ENCODE measurements at regions not wholly inside any gene's neighbourhood (a gene's known extent, or its start where the extent isn't known, plus 50 kb on each side); places are given as distances from the start of the nearest gene placed in this dataset.

DNA sequence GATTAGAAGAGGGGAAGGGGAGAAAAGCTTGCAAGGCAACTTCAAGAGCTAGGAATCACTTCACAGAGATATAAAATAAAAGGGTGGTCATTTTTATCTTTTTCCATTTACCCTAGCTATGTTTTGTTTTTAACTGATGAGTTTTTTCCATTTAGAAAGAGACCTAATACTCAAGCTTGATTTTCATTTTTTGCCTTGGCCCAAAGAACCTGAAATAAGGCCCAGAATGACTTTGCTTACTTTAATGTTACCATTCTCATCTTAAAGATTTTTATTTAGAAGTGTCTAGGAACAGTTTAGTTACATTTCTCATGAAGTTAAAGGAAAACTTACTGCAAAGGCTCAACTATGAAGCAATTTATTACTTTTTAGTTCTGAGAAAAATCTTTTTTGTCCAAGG is 276.3 kb upstream of the ZSWIM2 start:
- no peak for DNase-seq
- Mint-ChIP-seq H3K27me3 (no peaks in the 10 kb centered on the region), H3K36me3 (no peaks in the 10 kb centered on the region), H3K4me1 (no peaks in the 10 kb centered on the region), H3K4me3 (no peak overlapping the region), H3K9me3 (peaks cover 0 to 8% (median 4%) of the 10 kb centered on the region in 5 donors), H3K27ac (no peak overlapping the region)
- ChIA-PET CTCF (no interaction called here), POLR2A (no interaction called here)
- Histone ChIP-seq H3K36me3 (ENCODE audit: insufficient read depth, low read length) (no peaks in the 10 kb centered on the region), H3K4me3 (ENCODE audit: low read length) (no peak overlapping the region), H3K4me1 (ENCODE audit: insufficient read depth, low read length) (no peaks in the 10 kb centered on the region), H3K27ac (ENCODE audit: low read depth, low read length) (no peak overlapping the region), H3K9me3 (ENCODE audit: low read length) (no peaks in the 10 kb centered on the region), H3K27me3 (ENCODE audit: insufficient read depth, low read length, poor library complexity, severe bottlenecking) (no peaks in the 10 kb centered on the region)

DNA sequence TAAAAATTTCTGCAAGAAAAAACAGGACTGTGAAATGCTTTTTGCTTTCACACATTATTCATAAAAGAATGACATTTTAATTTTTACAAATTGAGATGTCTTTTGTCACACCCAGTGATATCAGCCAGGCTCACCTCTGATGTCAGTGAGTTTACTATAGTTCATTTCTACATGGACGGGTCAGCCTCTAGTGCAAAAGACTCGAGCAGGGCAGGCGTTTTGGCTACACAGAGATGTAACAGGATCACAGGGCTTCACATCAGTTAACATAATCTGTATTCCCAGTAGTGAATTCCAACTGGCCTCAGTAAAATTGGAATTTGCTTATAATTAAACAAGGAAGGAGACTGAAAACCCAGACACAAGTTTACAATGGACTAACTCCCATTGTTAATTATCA is 275.6 kb upstream of the ZSWIM2 start:
- POLR2A ChIA-PET = no interaction called here
- Mint-ChIP-seq H3K36me3 (no peaks in the 10 kb centered on the region), H3K9me3 (peaks cover 0 to 8% (median 4%) of the 10 kb centered on the region in 5 donors), H3K4me3 (no peak overlapping the region), H3K4me1 (no peaks in the 10 kb centered on the region), H3K27ac (no peak overlapping the region), H3K27me3 (no peaks in the 10 kb centered on the region)
- Histone ChIP-seq H3K27ac (ENCODE audit: low read depth, low read length) (no peak overlapping the region), H3K27me3 (ENCODE audit: insufficient read depth, low read length, poor library complexity, severe bottlenecking) (no peaks in the 10 kb centered on the region), H3K36me3 (ENCODE audit: insufficient read depth, low read length) (no peaks in the 10 kb centered on the region), H3K4me1 (ENCODE audit: insufficient read depth, low read length) (no peaks in the 10 kb centered on the region), H3K9me3 (ENCODE audit: low read length) (no peaks in the 10 kb centered on the region), H3K4me3 (ENCODE audit: low read length) (no peak overlapping the region)
- CTCF ChIA-PET = no interaction called here
- DNase-seq = no peak

DNA sequence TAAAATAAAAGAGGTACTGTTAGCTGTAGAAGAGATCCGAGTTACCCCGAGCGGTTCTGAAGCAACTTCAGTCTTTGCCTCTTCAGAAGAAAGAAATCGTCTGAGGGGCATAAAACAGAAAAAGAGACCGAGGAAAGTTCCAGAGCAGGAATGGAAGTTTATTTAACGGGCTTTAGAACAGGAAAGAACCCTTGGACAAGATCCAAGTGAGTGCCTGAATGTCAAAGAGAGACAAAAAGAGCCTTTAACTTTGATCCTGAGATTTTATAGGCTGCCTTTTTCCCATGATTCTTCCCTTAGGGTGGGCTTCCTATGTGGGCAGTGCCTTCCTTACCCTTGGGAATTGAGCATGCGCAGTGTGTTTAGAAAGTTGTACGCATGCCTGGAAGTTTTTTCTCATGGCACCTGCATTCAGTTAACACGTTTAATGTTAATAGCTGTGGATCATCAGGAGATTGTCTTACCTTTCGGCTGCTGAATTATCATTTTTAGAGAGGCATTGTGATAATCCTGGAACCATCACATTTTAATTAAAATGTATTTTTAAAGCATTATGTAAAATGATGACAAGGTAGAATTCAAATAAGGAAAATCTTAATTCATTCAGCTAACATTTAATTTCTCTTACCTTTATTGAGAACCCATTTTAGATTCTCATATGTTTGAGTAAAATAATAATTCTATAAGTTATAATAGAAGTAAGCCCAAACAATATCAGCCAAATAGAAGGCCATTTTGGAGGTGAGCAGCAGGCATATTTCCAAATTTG is 269.5 kb upstream of the ZSWIM2 start:
- H3K4me1 ChIP-seq (ENCODE audit: insufficient read depth, low read length) = no peaks in the 10 kb centered on the region
- H3K36me3 Mint-ChIP-seq = no peaks in the 10 kb centered on the region
- DNase-seq = no peak
- no peak overlapping the region for H3K4me3 ChIP-seq (ENCODE audit: low read length)
- H3K27me3 ChIP-seq (ENCODE audit: insufficient read depth, low read length, poor library complexity, severe bottlenecking) = no peaks in the 10 kb centered on the region
- no peak overlapping the region for H3K27ac Mint-ChIP-seq
- H3K27ac ChIP-seq (ENCODE audit: low read depth, low read length) = no peak overlapping the region
- no peaks in the 10 kb centered on the region for H3K36me3 ChIP-seq (ENCODE audit: insufficient read depth, low read length)
- H3K9me3 Mint-ChIP-seq = peaks cover 0 to 4% (median 3%) of the 10 kb centered on the region in 5 donors
- H3K27me3 Mint-ChIP-seq = no peaks in the 10 kb centered on the region
- ChIA-PET POLR2A (no interaction called here), CTCF (no interaction called here)
- no peaks in the 10 kb centered on the region for H3K4me1 Mint-ChIP-seq
- no peaks in the 10 kb centered on the region for H3K9me3 ChIP-seq (ENCODE audit: low read length)
- no peak overlapping the region for H3K4me3 Mint-ChIP-seq

DNA sequence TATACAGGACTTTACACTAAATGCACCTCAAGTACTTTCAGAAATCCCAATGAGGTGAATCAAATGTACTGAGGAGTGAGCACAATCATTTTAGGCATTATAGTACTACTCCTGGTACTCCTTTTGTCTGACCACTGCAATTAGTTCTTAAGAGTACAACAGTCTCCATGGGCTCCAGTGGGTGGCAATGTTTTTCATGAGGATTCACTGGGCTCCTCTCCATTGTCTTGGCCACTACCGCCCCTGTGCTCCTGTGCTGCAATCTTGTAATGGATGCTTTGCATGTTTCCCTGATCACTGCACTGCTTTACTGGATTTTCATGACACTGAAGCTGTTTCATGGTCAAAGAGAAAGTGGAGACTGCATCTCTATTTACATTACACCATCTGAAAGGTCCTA is 268.5 kb upstream of the ZSWIM2 start:
- Mint-ChIP-seq H3K27ac (no peak overlapping the region), H3K36me3 (no peaks in the 10 kb centered on the region), H3K9me3 (peaks cover 0 to 4% (median 3%) of the 10 kb centered on the region in 5 donors), H3K4me3 (no peak overlapping the region), H3K27me3 (no peaks in the 10 kb centered on the region), H3K4me1 (no peaks in the 10 kb centered on the region)
- Histone ChIP-seq H3K4me3 (ENCODE audit: low read length) (no peak overlapping the region), H3K36me3 (ENCODE audit: insufficient read depth, low read length) (no peaks in the 10 kb centered on the region), H3K27me3 (ENCODE audit: insufficient read depth, low read length, poor library complexity, severe bottlenecking) (no peaks in the 10 kb centered on the region), H3K9me3 (ENCODE audit: low read length) (no peaks in the 10 kb centered on the region), H3K27ac (ENCODE audit: low read depth, low read length) (no peak overlapping the region), H3K4me1 (ENCODE audit: insufficient read depth, low read length) (no peaks in the 10 kb centered on the region)
- no peak for DNase-seq
- ChIA-PET POLR2A (no interaction called here), CTCF (no interaction called here)

DNA sequence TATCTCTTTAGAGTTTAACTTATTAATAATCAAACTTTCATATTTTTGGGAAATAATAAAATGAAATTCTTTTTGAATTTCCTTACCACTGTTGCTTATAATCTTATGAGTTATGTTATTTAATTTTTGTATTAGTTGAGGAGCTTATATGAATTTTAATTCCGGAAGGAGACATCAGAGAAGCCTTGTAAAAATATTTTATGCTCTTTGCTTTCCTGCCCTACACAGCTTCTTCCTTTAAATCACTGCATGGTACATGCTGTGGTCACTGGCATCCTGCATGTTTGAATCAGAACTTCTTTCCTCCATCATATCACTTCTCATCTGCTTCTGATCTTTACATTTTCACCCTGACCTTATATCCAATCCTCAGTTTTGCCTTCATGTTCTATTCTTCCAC is 266.7 kb upstream of the ZSWIM2 start:
- CTCF ChIA-PET = no interaction called here
- POLR2A ChIA-PET = no interaction called here
- no peaks in the 10 kb centered on the region for H3K9me3 ChIP-seq (ENCODE audit: low read length)
- Mint-ChIP-seq H3K9me3 (peaks cover under 1 to 6% (median 3%) of the 10 kb centered on the region in 5 donors), H3K4me3 (no peak overlapping the region), H3K36me3 (no peaks in the 10 kb centered on the region), H3K27ac (no peak overlapping the region), H3K27me3 (no peaks in the 10 kb centered on the region), H3K4me1 (no peaks in the 10 kb centered on the region)
- H3K27ac ChIP-seq (ENCODE audit: low read depth, low read length) = no peak overlapping the region
- no peaks in the 10 kb centered on the region for H3K27me3 ChIP-seq (ENCODE audit: insufficient read depth, low read length, poor library complexity, severe bottlenecking)
- no peak for DNase-seq
- H3K4me3 ChIP-seq (ENCODE audit: low read length) = no peak overlapping the region
- no peaks in the 10 kb centered on the region for H3K4me1 ChIP-seq (ENCODE audit: insufficient read depth, low read length)
- H3K36me3 ChIP-seq (ENCODE audit: insufficient read depth, low read length) = no peaks in the 10 kb centered on the region

DNA sequence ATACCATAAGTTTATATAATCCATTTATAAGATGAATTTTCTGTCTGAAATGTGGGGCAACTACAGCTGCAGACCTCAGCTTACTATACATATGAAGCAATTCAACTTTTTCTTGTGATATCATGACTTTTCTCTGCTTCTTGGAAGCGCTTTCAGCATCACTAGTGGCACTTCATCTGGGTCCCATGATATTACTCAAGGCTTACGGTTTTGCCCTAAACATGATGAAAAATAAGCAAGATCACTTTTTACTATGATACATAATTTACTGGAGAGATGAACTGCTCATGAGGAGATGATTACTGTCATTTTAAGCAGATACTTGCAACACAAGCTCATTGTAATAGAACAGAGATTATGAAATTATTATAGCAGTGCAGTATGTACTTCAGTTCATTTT is 258.0 kb upstream of the ZSWIM2 start:
- Histone ChIP-seq H3K9me3 (ENCODE audit: low read length) (no peaks in the 10 kb centered on the region), H3K27ac (ENCODE audit: low read depth, low read length) (no peak overlapping the region), H3K4me3 (ENCODE audit: low read length) (no peak overlapping the region), H3K4me1 (ENCODE audit: insufficient read depth, low read length) (no peaks in the 10 kb centered on the region), H3K36me3 (ENCODE audit: insufficient read depth, low read length) (no peaks in the 10 kb centered on the region), H3K27me3 (ENCODE audit: insufficient read depth, low read length, poor library complexity, severe bottlenecking) (no peaks in the 10 kb centered on the region)
- Mint-ChIP-seq H3K9me3 (peaks cover 0 to 21% (median 2%) of the 10 kb centered on the region in 5 donors), H3K36me3 (no peaks in the 10 kb centered on the region), H3K27me3 (no peaks in the 10 kb centered on the region), H3K27ac (no peak overlapping the region), H3K4me1 (no peaks in the 10 kb centered on the region), H3K4me3 (no peak overlapping the region)
- CTCF ChIA-PET = no interaction called here
- DNase-seq = no peak
- POLR2A ChIA-PET = no interaction called here

DNA sequence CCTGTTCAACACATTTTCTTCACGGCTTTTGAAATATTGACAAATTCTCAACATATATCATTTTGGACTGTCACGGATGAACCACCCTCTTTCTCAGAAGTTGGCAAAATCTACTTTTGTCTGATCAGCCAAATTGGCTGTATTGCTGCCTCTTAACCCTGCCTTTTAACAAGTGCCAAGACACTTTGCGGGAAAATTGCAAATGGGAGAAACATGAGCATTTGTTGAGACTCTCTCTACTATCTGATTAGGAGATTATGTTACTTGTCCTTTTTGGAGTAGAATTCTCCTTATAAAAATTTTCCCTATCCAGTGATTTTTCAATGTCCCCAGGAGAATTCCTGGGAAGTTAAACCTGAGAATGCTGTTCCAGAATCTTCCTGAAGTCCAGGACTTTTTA is 256.2 kb upstream of the ZSWIM2 start:
- Mint-ChIP-seq H3K4me3 (no peak overlapping the region), H3K9me3 (peaks cover 0 to 16% (median 0%) of the 10 kb centered on the region in 5 donors), H3K36me3 (no peaks in the 10 kb centered on the region), H3K27ac (no peak overlapping the region), H3K27me3 (no peaks in the 10 kb centered on the region), H3K4me1 (no peaks in the 10 kb centered on the region)
- no peaks in the 10 kb centered on the region for H3K36me3 ChIP-seq (ENCODE audit: insufficient read depth, low read length)
- H3K4me1 ChIP-seq (ENCODE audit: insufficient read depth, low read length) = no peaks in the 10 kb centered on the region
- DNase-seq = no peak
- H3K4me3 ChIP-seq (ENCODE audit: low read length) = no peak overlapping the region
- H3K9me3 ChIP-seq (ENCODE audit: low read length) = no peaks in the 10 kb centered on the region
- POLR2A ChIA-PET = no interaction called here
- CTCF ChIA-PET = no interaction called here
- H3K27me3 ChIP-seq (ENCODE audit: insufficient read depth, low read length, poor library complexity, severe bottlenecking) = no peaks in the 10 kb centered on the region
- no peak overlapping the region for H3K27ac ChIP-seq (ENCODE audit: low read depth, low read length)

DNA sequence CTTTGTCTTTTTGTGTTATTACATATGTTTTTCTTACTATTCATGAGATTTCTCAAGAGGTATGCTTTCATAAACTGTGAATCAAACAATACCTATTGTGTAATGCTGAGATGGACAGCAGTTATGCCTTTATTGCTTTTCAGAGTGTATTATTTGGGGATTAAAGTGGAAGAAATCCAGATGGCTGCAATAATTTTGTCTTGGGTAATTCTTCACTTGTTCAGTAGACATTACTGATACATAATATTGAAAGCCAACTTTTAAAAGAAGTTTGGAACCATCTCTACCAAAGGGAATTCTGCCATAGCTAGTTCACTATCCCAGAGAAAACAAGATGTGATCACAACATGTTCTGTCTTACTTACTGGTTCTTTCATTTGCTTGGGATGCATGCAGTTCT is 253.4 kb upstream of the ZSWIM2 start:
- Histone ChIP-seq H3K36me3 (ENCODE audit: insufficient read depth, low read length) (no peaks in the 10 kb centered on the region), H3K9me3 (ENCODE audit: low read length) (no peaks in the 10 kb centered on the region), H3K27me3 (ENCODE audit: insufficient read depth, low read length, poor library complexity, severe bottlenecking) (no peaks in the 10 kb centered on the region), H3K4me3 (ENCODE audit: low read length) (no peak overlapping the region), H3K4me1 (ENCODE audit: insufficient read depth, low read length) (no peaks in the 10 kb centered on the region), H3K27ac (ENCODE audit: low read depth, low read length) (no peak overlapping the region)
- Mint-ChIP-seq H3K36me3 (no peaks in the 10 kb centered on the region), H3K4me3 (no peak overlapping the region), H3K27me3 (no peaks in the 10 kb centered on the region), H3K27ac (no peak overlapping the region), H3K4me1 (no peaks in the 10 kb centered on the region), H3K9me3 (peaks cover 0 to 17% (median 0%) of the 10 kb centered on the region in 5 donors)
- ChIA-PET POLR2A (no interaction called here), CTCF (no interaction called here)
- no peak for DNase-seq

DNA sequence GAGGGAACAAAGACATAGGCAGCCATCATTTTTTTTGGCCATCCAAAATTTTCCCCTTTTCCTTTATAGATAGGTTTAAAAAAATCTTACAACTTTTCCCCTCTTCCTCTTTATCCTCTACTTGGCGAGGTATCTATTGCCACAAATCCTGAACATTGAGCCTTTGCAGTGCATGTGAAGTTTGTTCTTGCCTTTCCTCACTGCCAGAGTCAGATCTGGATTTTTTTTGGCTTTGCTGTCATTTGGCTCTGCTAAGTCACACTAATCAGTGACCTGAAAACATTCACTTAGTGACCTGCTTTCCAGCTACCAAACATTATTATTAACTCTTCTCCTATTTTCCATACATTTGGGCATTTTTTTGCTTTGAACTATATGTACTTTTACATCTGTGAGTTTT is 249.2 kb upstream of the ZSWIM2 start:
- H3K36me3 ChIP-seq (ENCODE audit: insufficient read depth, low read length) = no peaks in the 10 kb centered on the region
- Mint-ChIP-seq H3K27ac (no peak overlapping the region), H3K36me3 (no peaks in the 10 kb centered on the region), H3K27me3 (no peaks in the 10 kb centered on the region), H3K4me1 (no peaks in the 10 kb centered on the region), H3K9me3 (peaks cover 0 to 5% (median 2%) of the 10 kb centered on the region in 5 donors), H3K4me3 (no peak overlapping the region)
- H3K27ac ChIP-seq (ENCODE audit: low read depth, low read length) = no peak overlapping the region
- POLR2A ChIA-PET = no interaction called here
- no peaks in the 10 kb centered on the region for H3K9me3 ChIP-seq (ENCODE audit: low read length)
- H3K4me3 ChIP-seq (ENCODE audit: low read length) = no peak overlapping the region
- no peak for DNase-seq
- H3K4me1 ChIP-seq (ENCODE audit: insufficient read depth, low read length) = no peaks in the 10 kb centered on the region
- CTCF ChIA-PET = no interaction called here
- no peaks in the 10 kb centered on the region for H3K27me3 ChIP-seq (ENCODE audit: insufficient read depth, low read length, poor library complexity, severe bottlenecking)

All from CD8-positive, alpha-beta memory T cell (primary cell).